ENCODE measurements at regions not wholly inside any gene's neighbourhood (a gene's known extent, or its start where the extent isn't known, plus 50 kb on each side); places are given as distances from the start of the nearest gene placed in this dataset.
A peak's percentile ranks its signal among the peaks of the same experiment; 100 is the strongest.

- no peaks in the 10 kb centered on the region for H3K36me3 ChIP-seq (ENCODE audit: control insufficient read depth in 2 of 4, insufficient read depth in 4 of 4, low read length in 3 of 4)
- H4K20me1 ChIP-seq (replicated peaks in 1 of 2; ENCODE audit: control insufficient read depth in 1 of 2, insufficient read depth in 2 of 2, low read length in 2 of 2): no peaks in the 10 kb centered on the region
- no peaks in the 10 kb centered on the region for H3K79me2 ChIP-seq (ENCODE audit: control insufficient read depth in 1 of 2, insufficient read depth in 2 of 2, low read length in 2 of 2)
- H3K23ac ChIP-seq (ENCODE audit: insufficient read length): no peak overlapping the region
- no peak overlapping the region for H2BK5ac ChIP-seq (ENCODE audit: low read depth, low read length)
- no peak overlapping the region for H4K5ac ChIP-seq (ENCODE audit: insufficient read length, low read depth, low read length)
- no peak overlapping the region for H4K8ac ChIP-seq (ENCODE audit: extremely low read depth, insufficient read depth, low read length)
- H3K27me3 ChIP-seq (replicated peaks in 1 of 4; ENCODE audit: control insufficient read depth in 3 of 4, extremely low read depth in 1 of 4, insufficient read depth in 3 of 4, low read length in 3 of 4): no peaks in the 10 kb centered on the region
- DNase-seq (ENCODE audit: low read depth in 1 of 2, low spot score in 2 of 2) (no peak), FAIRE-seq (no peak)
- H3K23me2 ChIP-seq (ENCODE audit: low read depth, low read length): no peaks in the 10 kb centered on the region
- H3K4me3 ChIP-seq (ENCODE audit: extremely low read depth in 1 of 4, insufficient read depth in 2 of 4, low read depth in 3 of 4, low read length in 4 of 4): no peak overlapping the region
- no peak overlapping the region for H3K9ac ChIP-seq (replicated peaks in 1 of 4; ENCODE audit: extremely low read depth in 1 of 4, low read depth in 3 of 4, low read length in 3 of 4)
- H3K4me2 ChIP-seq (ENCODE audit: insufficient read depth in 1 of 2, low read depth in 2 of 2, low read length in 2 of 2): no peak overlapping the region
- no peak overlapping the region for H2BK120ac ChIP-seq (replicated peaks; ENCODE audit: low read depth, low read length)
- no peaks in the 10 kb centered on the region for H3K9me3 ChIP-seq (ENCODE audit: insufficient read depth in 2 of 2, low read depth in 1 of 2, low read length in 1 of 2)
- peaks cover 0 to 4% (median 0%) of the 10 kb centered on the region in 4 experiments; a peak in 1 of 7 replicates for H3K4me1 ChIP-seq (replicated peaks in 1 of 4; ENCODE audit: control insufficient read depth in 3 of 4, insufficient read depth in 4 of 4, low read length in 3 of 4)
- ChIA-PET CTCF (ENCODE audit: partially characterized antibody) (interaction anchor here (1.0 to 1.7 kb wide), 3 partner anchors 8 to 77 kb away, joined by 4 read pairs; no protein-coding TSS in a partner anchor), POLR2A (ENCODE audit: partially characterized antibody) (no interaction called here)
- no peak overlapping the region for H3K4ac ChIP-seq (replicated peaks; ENCODE audit: insufficient read length, low read depth, low read length)
- H3K14ac ChIP-seq (ENCODE audit: insufficient read length): no peak overlapping the region
- H2BK12ac ChIP-seq (ENCODE audit: low read depth, low read length): no peak overlapping the region
- H4K91ac ChIP-seq (replicated peaks; ENCODE audit: insufficient read length, low read length): no peak overlapping the region
- H3K79me1 ChIP-seq (ENCODE audit: low read depth, low read length): no peaks in the 10 kb centered on the region
- H3K56ac ChIP-seq (replicated peaks; ENCODE audit: insufficient read length, low read depth, low read length): no peak overlapping the region
- TF ChIP-seq PHF8 (conservative IDR thresholded peaks at IDR 0.05; ENCODE audit: low read depth, low read length) (no peak), SIN3A (conservative IDR thresholded peaks at IDR 0.05 in 1 of 2, IDR thresholded peaks at IDR 0.05 in 1 of 2; ENCODE audit: low read depth in 1 of 2, low read length in 2 of 2) (no peak), POLR2A (IDR thresholded peaks at IDR 0.05; ENCODE audit: control extremely low read depth in 1 of 2, low read depth in 2 of 2, low read length in 2 of 2) (no peak), YY1 (IDR thresholded peaks at IDR 0.05; ENCODE audit: low read depth, low read length) (no peak), KDM4A (IDR thresholded peaks at IDR 0.05; ENCODE audit: low read depth, low read length, severe bottlenecking) (no peak), TBP (IDR thresholded peaks at IDR 0.05; ENCODE audit: low read depth, low read length) (no peak), RFX5 (IDR thresholded peaks at IDR 0.05; ENCODE audit: borderline replicate concordance, low read depth, low read length) (no peak)
- TF ChIP-seq, protein P1, sequence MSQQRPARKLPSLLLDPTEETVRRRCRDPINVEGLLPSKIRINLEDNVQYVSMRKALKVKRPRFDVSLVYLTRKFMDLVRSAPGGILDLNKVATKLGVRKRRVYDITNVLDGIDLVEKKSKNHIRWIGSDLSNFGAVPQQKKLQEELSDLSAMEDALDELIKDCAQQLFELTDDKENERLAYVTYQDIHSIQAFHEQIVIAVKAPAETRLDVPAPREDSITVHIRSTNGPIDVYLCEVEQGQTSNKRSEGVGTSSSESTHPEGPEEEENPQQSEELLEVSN (IDR thresholded peaks at IDR 0.05): no peak
- H3K18ac ChIP-seq (ENCODE audit: extremely low read depth, low read length): no peak overlapping the region
- WGBS, 2 experiments (ENCODE audit: extremely low coverage in 1 of 2, insufficient coverage in 1 of 2, insufficient read length in 1 of 2, insufficient replicate concordance in 2 of 2, low coverage in 1 of 2, low lambda C conversion rate in 2 of 2, missing lambda C conversion rate in 1 of 2): 100% methylated on average over 1 of the region's 3 CpGs; no CpG with 5 or more reads in 1 of the 2 experiments
- H2AFZ ChIP-seq (ENCODE audit: low read length): 0 out of 2 replicates have a peak overlapping the region, but pooled peaks have one; percentile 59
- no peak overlapping the region for H2BK20ac ChIP-seq (ENCODE audit: low read length)
- H2AK5ac ChIP-seq (ENCODE audit: low read depth, low read length): no peak overlapping the region
- no peak overlapping the region for H3K27ac ChIP-seq (ENCODE audit: low read depth, low read length)
- no peak overlapping the region for H2BK15ac ChIP-seq (ENCODE audit: low read length)
Measured at GRCh38 chr4:155552180-155552579, 114.5 kb upstream of the GUCY1A1 start.

Data from H1 (cell line).